Heart right ventricle (tissue), 16 donors: ENCODE measurements at regions not wholly inside any gene's neighbourhood (a gene's known extent, or its start where the extent isn't known, plus 50 kb on each side); places are given as distances from the start of the nearest gene placed in this dataset.

ENCODE experiments used
- ATAC-seq, 8 donors: fragments of 200-7000 bp; cut with Tn5 transposase; one replicate each; pipeline ENCODE4 v1.9.1; 2020; ENCODE audit warnings: mild to moderate bottlenecking in 8 of 8, moderate library complexity in 8 of 8, moderate number of reproducible peaks in 1 of 8
- DNase-seq, 2 donors: peaks; one replicate each; pipeline ENCODE4 v3.0.0-alpha.2; 2020
- H3K27ac ChIP-seq, 10 donors: fragments of 200-600 bp; sonication (generic) in 2 of 10; one replicate each; pipeline versions ENCODE4 v1.5.0 to v1.8.0; 2020 to 2022; ENCODE audit warnings: mild to moderate bottlenecking in 3 of 10
- H3K27me3 ChIP-seq, 7 donors: fragments of 200-600 bp; one replicate each; pipeline ENCODE4 v1.8.0; 2021 to 2022; ENCODE audit warnings: mild to moderate bottlenecking in 2 of 7
- H3K36me3 ChIP-seq, 9 donors: fragments of 200-600 bp; sonication (generic) in 1 of 9; one replicate each; pipeline versions ENCODE4 v1.5.0 to v1.8.0; 2020 to 2022; ENCODE audit warnings: mild to moderate bottlenecking in 2 of 9
- H3K4me1 ChIP-seq, 9 donors: fragments of 200-600 bp; sonication (generic) in 1 of 9; one replicate each; pipeline versions ENCODE4 v1.5.0 to v1.8.0; 2020 to 2022; ENCODE audit warnings: mild to moderate bottlenecking in 4 of 9
- H3K4me3 ChIP-seq, 10 donors: fragments of 200-600 bp; sonication (generic) in 2 of 10; one replicate each; pipeline versions ENCODE4 v1.5.0 to v1.8.0; 2020 to 2022; ENCODE audit warnings: mild to moderate bottlenecking in 7 of 10, moderate library complexity in 2 of 10
- H3K9me3 ChIP-seq, 11 donors: fragments of 200-600 bp in 10 of 11; sonication (generic) in 2 of 11; one replicate each; pipeline versions ENCODE4 v1.5.0 to v1.8.0; 2013 to 2022; ENCODE audit warnings: mild to moderate bottlenecking in 2 of 11, control low read depth in 1 of 11, moderate library complexity in 1 of 11
- WGBS, 2 donors: extraction: QIAGEN DNeasy Blood & Tissue Kit; methylation state at CpG; one replicate each; pipeline ENCODE4 v1.1.7; 2013; ENCODE audit warnings: inconsistent platforms in 1 of 2; 5-methylcytosine and 5-hydroxymethylcytosine counted together
- intact Hi-C, 10 donors: fragments of 100-400 bp; cut with DNase I; formaldehyde crosslinking; loops; one replicate each; pipeline versions ENCODE4 v1.11.1 to v1.14.2; 2022
- TF ChIP-seq, protein P1 (sequence below), 9 donors: fragments of 200-600 bp; sonication (generic) in 2 of 9; IDR thresholded peaks; one replicate each; pipeline versions ENCODE4 v1.5.0 to v1.8.0; 2021 to 2022; ENCODE audit warnings: antibody characterized with exemption in 9 of 9, mild to moderate bottlenecking in 5 of 9, moderate library complexity in 1 of 9
- donor health status: Arrhythmogenic right ventricular cardiomyopathy.
- donor health status: ischemic (EF 13 %, LVEDD 7.1; RV severe dilation, severe dysfunction).
- donor health status: healthy with polysubstance abuse.
- donor health status: DM: no; HTN: yes; CAD: no.
- donor health status: DM: no; HTN: no; CAD: no.
- donor health status: ischemic (EF 25% LVEDD 6.9; RV normal size, moderate dysfunction).
- donor health status: ischemic (EF 25% LVEDD 5.7; RV mildly dilated, moderate dysfunction).
- donor health status: healthy.
- donor health status: DM: yes; HTN: yes; CAD: no.
- donor health status: Ischemic cardiomyopathy.
- donor health status: ischemic (EF 35%, LVEDD 5.7; RV mildly dilated, moderate dysfunction).
- donor health status: nonischemic (EF 11% LVEDD 7.7; RV severe dilation, severe dysfunction).
- donor health status: DM: yes; HTN: yes; CAD: no.
- donor health status: PGD.
- donor health status: ischemic (EF 29% LVEDD 5.4; RV normal size, mild dysfunction).
- donor health status: nonischemic (EF 23%, LVEDD 6.1; RV moderate dilation, normal function).

GRCh38 chr18:45556222-45556621, 59.1 kb upstream of the SLC14A2 start:
- H3K36me3 ChIP-seq = no peaks in the 10 kb centered on the region
- peaks cover 0 to 6% (median 0%) of the 10 kb centered on the region in 9 donors for H3K4me1 ChIP-seq
- WGBS, 2 donors = 94 to 98% methylated on average over 2 of the region's 2 CpGs
- intact Hi-C loops = no loop called here
- H3K27ac ChIP-seq = no peak overlapping the region
- TF ChIP-seq, protein P1, sequence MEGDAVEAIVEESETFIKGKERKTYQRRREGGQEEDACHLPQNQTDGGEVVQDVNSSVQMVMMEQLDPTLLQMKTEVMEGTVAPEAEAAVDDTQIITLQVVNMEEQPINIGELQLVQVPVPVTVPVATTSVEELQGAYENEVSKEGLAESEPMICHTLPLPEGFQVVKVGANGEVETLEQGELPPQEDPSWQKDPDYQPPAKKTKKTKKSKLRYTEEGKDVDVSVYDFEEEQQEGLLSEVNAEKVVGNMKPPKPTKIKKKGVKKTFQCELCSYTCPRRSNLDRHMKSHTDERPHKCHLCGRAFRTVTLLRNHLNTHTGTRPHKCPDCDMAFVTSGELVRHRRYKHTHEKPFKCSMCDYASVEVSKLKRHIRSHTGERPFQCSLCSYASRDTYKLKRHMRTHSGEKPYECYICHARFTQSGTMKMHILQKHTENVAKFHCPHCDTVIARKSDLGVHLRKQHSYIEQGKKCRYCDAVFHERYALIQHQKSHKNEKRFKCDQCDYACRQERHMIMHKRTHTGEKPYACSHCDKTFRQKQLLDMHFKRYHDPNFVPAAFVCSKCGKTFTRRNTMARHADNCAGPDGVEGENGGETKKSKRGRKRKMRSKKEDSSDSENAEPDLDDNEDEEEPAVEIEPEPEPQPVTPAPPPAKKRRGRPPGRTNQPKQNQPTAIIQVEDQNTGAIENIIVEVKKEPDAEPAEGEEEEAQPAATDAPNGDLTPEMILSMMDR (IDR thresholded peaks at IDR 0.05) = no peak
- H3K4me3 ChIP-seq = no peak overlapping the region
- no peaks in the 10 kb centered on the region for H3K9me3 ChIP-seq
- DNase-seq = no peak
- no peaks in the 10 kb centered on the region for H3K27me3 ChIP-seq
- ATAC-seq = no peak

GRCh38 chr18:45557287-45557686, 58.0 kb upstream of the SLC14A2 start:
- Histone ChIP-seq H3K27ac (no peak overlapping the region), H3K27me3 (no peaks in the 10 kb centered on the region), H3K4me3 (no peak overlapping the region), H3K36me3 (no peaks in the 10 kb centered on the region), H3K4me1 (peaks cover 0 to 6% (median 0%) of the 10 kb centered on the region in 9 donors), H3K9me3 (no peaks in the 10 kb centered on the region)
- no peak for DNase-seq
- ATAC-seq = no peak
- intact Hi-C loops = no loop called here
- TF ChIP-seq, protein P1 (IDR thresholded peaks at IDR 0.05) = no peak
- 77 to 81% methylated on average over 4 of the region's 4 CpGs for WGBS, 2 donors

GRCh38 chr18:45557779-45558178, 57.5 kb upstream of the SLC14A2 start:
- DNase-seq (no peak), ATAC-seq (no peak)
- Histone ChIP-seq H3K27ac (no peak overlapping the region), H3K4me1 (peaks cover 0 to 6% (median 0%) of the 10 kb centered on the region in 9 donors), H3K4me3 (no peak overlapping the region), H3K36me3 (no peaks in the 10 kb centered on the region), H3K9me3 (no peaks in the 10 kb centered on the region), H3K27me3 (no peaks in the 10 kb centered on the region)
- intact Hi-C loops = no loop called here
- TF ChIP-seq, protein P1 (IDR thresholded peaks at IDR 0.05) = no peak

DNA sequence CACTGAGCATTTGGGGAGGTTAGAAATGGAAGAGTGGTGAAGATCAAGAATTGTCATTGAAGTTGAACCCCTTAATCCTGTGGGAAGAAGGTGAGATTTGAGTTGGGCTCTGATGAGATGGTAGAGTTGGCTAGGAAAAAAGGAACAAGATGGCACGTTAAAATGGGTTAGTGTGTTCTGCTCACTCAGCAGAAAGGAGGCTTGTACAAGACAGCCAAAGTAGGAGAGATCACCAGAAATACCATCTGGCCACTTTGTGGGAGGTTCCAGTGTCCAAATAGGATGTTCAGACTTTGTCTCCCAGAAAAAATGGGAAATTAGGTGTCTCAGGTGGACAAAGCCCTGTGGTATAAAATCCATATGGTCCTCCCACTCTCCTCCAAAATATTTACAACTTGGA, 56.0 kb upstream of the SLC14A2 start:
- TF ChIP-seq, protein P1 (IDR thresholded peaks at IDR 0.05) = no peak
- DNase-seq (no peak), ATAC-seq (no peak)
- no peaks in the 10 kb centered on the region for H3K9me3 ChIP-seq
- H3K4me3 ChIP-seq = no peak overlapping the region
- no peaks in the 10 kb centered on the region for H3K36me3 ChIP-seq
- intact Hi-C loops = no loop called here
- no peaks in the 10 kb centered on the region for H3K27me3 ChIP-seq
- no peak overlapping the region for H3K27ac ChIP-seq
- WGBS, 2 donors = 95 to 96% methylated on average over 1 of the region's 1 CpG
- H3K4me1 ChIP-seq = peaks cover 0 to 2% (median 0%) of the 10 kb centered on the region in 9 donors

GRCh38 chr18:45560870-45561269, 54.4 kb upstream of the SLC14A2 start:
- H3K36me3 ChIP-seq = no peaks in the 10 kb centered on the region
- no peaks in the 10 kb centered on the region for H3K9me3 ChIP-seq
- H3K27ac ChIP-seq = peak overlapping the region in 2 of 10 donors; percentile 7 to 21
- no peaks in the 10 kb centered on the region for H3K4me1 ChIP-seq
- TF ChIP-seq, protein P1 (IDR thresholded peaks at IDR 0.05) = no peak
- DNase-seq = no peak
- H3K4me3 ChIP-seq = no peak overlapping the region
- ATAC-seq = no peak
- intact Hi-C loops = no loop called here
- no peaks in the 10 kb centered on the region for H3K27me3 ChIP-seq
- WGBS, 2 donors = 70 to 76% methylated on average over 4 of the region's 4 CpGs
